Fibroblast of pulmonary artery (primary cell): ENCODE measurements at regions not wholly inside any gene's neighbourhood (a gene's known extent, or its start where the extent isn't known, plus 50 kb on each side); places are given as distances from the start of the nearest gene placed in this dataset.

Source experiments
- DNase-seq: peaks from one replicate; pipeline ENCODE4 v3.0.0-alpha.2; 2010; ENCODE audit warnings: low read depth
- H3K4me3 ChIP-seq: replicated peaks from 2 replicates; pipeline ENCODE4 v1.5.1; 2011; ENCODE audit warnings: low read depth, mild to moderate bottlenecking, control low read depth, low read length, moderate library complexity
- CTCF ChIP-seq: IDR thresholded peaks from 2 replicates; pipeline ENCODE4 v1.5.1; 2011; ENCODE audit warnings: mild to moderate bottlenecking, control low read depth, low read length, inconsistent platforms; ENCODE audit errors: missing control alignments

- no peak overlapping the region for H3K4me3 ChIP-seq
- TF ChIP-seq CTCF, result no peak
- DNase-seq, result no peak
Observed at GRCh38 chr2:183608747-183609146, 484.5 kb downstream of the NUP35 start.

- no peak overlapping the region for H3K4me3 ChIP-seq
- no peak for DNase-seq
- no peak for TF ChIP-seq CTCF
Observed at GRCh38 chr2:183610724-183611123, 486.5 kb downstream of the NUP35 start.

- H3K4me3 ChIP-seq, result no peak overlapping the region
- peak; percentile 3 for DNase-seq
- TF ChIP-seq CTCF, result no peak
Observed at GRCh38 chr2:183614799-183615435, 490.7 kb downstream of the NUP35 start.

- no peak for DNase-seq
- no peak for TF ChIP-seq CTCF
- H3K4me3 ChIP-seq, result no peak overlapping the region
Observed at GRCh38 chr2:183623227-183623626, 499.0 kb downstream of the NUP35 start.

GRCh38 chr2:183630964-183631363, 506.7 kb downstream of the NUP35 start:
- no peak overlapping the region for H3K4me3 ChIP-seq
- DNase-seq, result no peak
- TF ChIP-seq CTCF, result no peak

DNA sequence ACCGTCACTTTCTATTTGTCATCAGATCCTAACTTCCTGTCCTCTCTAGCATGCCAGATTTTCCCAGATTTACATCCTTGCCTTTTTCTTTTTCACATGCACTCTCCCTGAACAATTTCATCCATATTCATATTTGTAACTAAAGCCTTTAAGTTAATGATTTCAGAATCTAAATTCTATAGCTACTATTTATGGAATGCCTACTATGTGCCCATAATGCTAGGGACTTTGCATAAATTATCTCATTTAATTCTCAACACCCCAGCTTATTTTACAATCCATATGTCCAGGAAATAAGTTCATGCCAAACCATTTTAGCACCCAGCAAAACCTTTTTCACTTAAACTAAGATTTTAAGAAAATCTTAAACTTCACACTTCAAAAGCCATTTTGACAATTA, 531.9 kb downstream of the NUP35 start:
- TF ChIP-seq CTCF, result no peak
- H3K4me3 ChIP-seq, result no peak overlapping the region
- DNase-seq, result no peak

GRCh38 chr2:183665425-183665824, 541.2 kb downstream of the NUP35 start:
- TF ChIP-seq CTCF, result no peak
- DNase-seq, result no peak
- no peak overlapping the region for H3K4me3 ChIP-seq
